Small intestine (tissue), 7 donors: ENCODE measurements at regions not wholly inside any gene's neighbourhood (a gene's known extent, or its start where the extent isn't known, plus 50 kb on each side); places are given as distances from the start of the nearest gene placed in this dataset.

Experiments
- DNase-seq, 2 donors: peaks; one replicate each; pipeline versions ENCODE4 v3.0.0 to v3.0.0-alpha.2; 2013
- FAIRE-seq: peaks from 2 replicates; lab custom pipeline; 2012; peaks lifted over from hg19 to GRCh38; lab: Jason Lieb, UNC
- H3K27ac ChIP-seq, 3 donors: one replicate each; pipeline ENCODE4 v1.5.1; 2013; ENCODE audit warnings: low read length in 2 of 3, mild to moderate bottlenecking in 2 of 3, control low read depth in 1 of 3, inconsistent platforms in 1 of 3, low read depth in 1 of 3, moderate library complexity in 1 of 3
- H3K27me3 ChIP-seq, 3 donors: one replicate each; pipeline ENCODE4 v1.6.1; 2013; ENCODE audit warnings: low read length in 3 of 3, inconsistent platforms in 1 of 3; ENCODE audit not compliant: control insufficient read depth in 3 of 3, insufficient read depth in 3 of 3
- H3K36me3 ChIP-seq, 3 donors: one replicate each; pipeline ENCODE4 v1.6.1; 2013; ENCODE audit warnings: low read length in 3 of 3, inconsistent platforms in 1 of 3, low read depth in 1 of 3, mild to moderate bottlenecking in 1 of 3, moderate library complexity in 1 of 3; ENCODE audit not compliant: control insufficient read depth in 3 of 3, insufficient read depth in 2 of 3
- H3K4me1 ChIP-seq, 3 donors: one replicate each; pipeline ENCODE4 v1.6.1; 2013; ENCODE audit warnings: low read length in 2 of 3, inconsistent platforms in 1 of 3, low read depth in 1 of 3, mild to moderate bottlenecking in 1 of 3, moderate library complexity in 1 of 3; ENCODE audit not compliant: control insufficient read depth in 3 of 3, insufficient read depth in 2 of 3
- H3K4me3 ChIP-seq, 3 donors: one replicate each; pipeline ENCODE4 v1.5.1; 2013; ENCODE audit warnings: low read length in 3 of 3, control low read depth in 1 of 3, inconsistent platforms in 1 of 3, low read depth in 1 of 3, mild to moderate bottlenecking in 1 of 3, moderate library complexity in 1 of 3
- H3K9me3 ChIP-seq, 2 donors: one replicate each; pipeline ENCODE4 v1.6.1; 2013; ENCODE audit warnings: low read depth in 1 of 2, low read length in 1 of 2; ENCODE audit not compliant: control insufficient read depth in 2 of 2, insufficient read depth in 1 of 2
- WGBS, 3 donors: extraction: QIAGEN DNeasy Blood & Tissue Kit; methylation state at CpG; one replicate each; pipeline ENCODE4 v1.1.7; 2013; 5-methylcytosine and 5-hydroxymethylcytosine counted together
- donor health status: healthy with polysubstance abuse.
- donor health status: control.
- donor health status: control.
- donor health status: Bipolar disorder and iron deficiency.
- donor health status: healthy.

DNA sequence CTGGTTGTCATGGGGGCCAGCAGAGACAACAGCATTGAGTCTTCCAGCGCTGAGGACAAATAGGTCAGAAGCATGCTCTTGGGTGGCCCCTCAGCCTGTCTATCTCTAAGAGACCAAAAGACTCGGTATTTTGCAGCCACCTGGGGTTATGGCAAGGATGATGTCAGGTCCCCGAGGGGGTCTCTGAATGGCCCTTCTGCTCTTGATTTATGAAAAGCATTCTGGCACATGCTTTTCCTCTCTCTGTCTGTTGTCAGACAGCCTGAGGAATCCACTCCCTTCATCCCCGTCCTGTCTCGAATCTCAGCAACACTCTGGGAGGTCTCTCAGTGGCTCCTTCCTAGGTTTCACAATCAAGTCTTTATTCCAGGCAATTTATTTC is 156.6 kb upstream of the RGMA start:
- Histone ChIP-seq H3K9me3 (no peaks in the 10 kb centered on the region), H3K4me1 (no peaks in the 10 kb centered on the region), H3K4me3 (no peak overlapping the region), H3K27ac (no peak overlapping the region), H3K36me3 (no peaks in the 10 kb centered on the region), H3K27me3 (no peaks in the 10 kb centered on the region)
- FAIRE-seq (no peak), DNase-seq (no peak)
- WGBS, 3 donors: 59 to 67% (median 59%) methylated on average over 5 of the region's 5 CpGs

DNA sequence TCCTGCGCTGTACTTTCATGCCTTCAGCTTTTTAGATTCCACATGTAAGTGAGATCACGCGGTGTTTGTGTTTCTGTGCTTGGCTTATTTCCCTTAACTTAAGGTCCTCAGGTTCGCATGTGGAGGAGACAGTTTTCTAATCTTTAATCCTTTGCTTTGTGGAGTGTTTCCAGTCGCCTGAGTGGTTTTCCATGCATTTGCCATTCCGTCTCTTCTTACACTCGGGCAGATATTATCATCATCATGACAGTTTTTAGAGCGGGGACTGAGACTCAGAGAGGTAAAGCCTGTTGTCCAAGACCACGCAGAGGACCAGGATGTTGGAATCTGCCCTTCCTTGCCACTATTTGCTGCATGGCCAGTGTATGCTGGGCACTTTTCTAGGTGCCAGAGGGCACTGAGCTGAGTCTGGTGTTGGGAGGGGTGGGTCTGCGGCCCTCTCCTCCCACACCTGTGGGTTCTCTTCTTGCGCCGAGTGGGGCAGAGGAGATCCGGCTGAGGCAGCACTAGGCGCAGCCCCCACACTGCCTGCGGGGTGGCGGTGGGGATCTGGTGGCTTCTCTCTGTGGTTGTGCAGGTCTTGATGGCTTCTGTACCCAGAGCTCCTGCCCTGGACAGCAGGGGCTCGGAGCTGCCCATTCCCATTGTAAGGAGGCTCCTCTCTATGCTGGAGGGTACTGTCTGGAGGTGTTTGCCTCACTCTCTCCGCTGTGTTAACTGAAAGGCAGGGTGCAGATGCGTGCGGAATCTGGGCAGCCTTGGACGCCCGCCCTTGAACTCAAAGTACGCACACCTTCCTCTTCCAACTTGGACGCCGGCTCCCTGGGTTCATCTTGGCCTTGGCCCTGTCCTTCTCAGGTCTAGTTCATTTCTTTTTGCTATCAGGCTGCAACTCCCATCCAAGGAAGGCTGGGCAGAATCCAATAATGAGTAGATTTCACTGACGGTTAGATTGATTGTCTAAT is 156.0 kb upstream of the RGMA start:
- FAIRE-seq: no peak
- no peak overlapping the region for H3K4me3 ChIP-seq

DNA sequence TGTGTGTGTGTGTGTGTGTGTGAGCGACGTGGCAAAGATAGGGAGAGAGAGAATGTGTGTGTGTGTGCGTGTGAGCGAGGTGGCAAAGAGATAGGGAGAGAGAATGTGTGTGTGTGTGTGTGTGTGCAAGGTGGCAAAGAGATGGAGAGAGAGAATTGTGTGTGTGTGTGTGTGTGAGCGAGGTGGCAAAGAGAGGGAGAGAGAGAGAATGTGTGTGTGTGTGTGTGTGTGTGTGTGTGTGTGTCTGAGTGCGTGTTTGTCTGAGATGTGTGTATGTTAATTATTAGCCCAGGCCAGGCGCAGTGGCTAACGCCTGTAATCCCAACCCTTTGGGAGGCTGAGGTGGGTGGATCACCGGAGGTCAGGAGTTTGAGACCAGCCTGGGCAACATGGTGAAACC is 154.6 kb upstream of the RGMA start:
- no peak for FAIRE-seq
- no peak for DNase-seq
- Histone ChIP-seq H3K4me1 (no peaks in the 10 kb centered on the region), H3K4me3 (no peak overlapping the region), H3K27ac (no peak overlapping the region), H3K9me3 (no peaks in the 10 kb centered on the region), H3K36me3 (no peaks in the 10 kb centered on the region), H3K27me3 (no peaks in the 10 kb centered on the region)
- WGBS, 3 donors: 34 to 66% (median 51%) methylated on average over 8 to 9 of the region's 9 CpGs

More for the DNA sequence above, 156.0 kb upstream of the RGMA start:
- Histone ChIP-seq H3K36me3 (no peaks in the 10 kb centered on the region), H3K27me3 (no peaks in the 10 kb centered on the region), H3K27ac (no peak overlapping the region), H3K4me1 (no peaks in the 10 kb centered on the region), H3K9me3 (no peaks in the 10 kb centered on the region)
- no peak for DNase-seq
- 87 to 90% (median 87%) methylated on average over 26 of the region's 26 CpGs for WGBS, 3 donors

DNA sequence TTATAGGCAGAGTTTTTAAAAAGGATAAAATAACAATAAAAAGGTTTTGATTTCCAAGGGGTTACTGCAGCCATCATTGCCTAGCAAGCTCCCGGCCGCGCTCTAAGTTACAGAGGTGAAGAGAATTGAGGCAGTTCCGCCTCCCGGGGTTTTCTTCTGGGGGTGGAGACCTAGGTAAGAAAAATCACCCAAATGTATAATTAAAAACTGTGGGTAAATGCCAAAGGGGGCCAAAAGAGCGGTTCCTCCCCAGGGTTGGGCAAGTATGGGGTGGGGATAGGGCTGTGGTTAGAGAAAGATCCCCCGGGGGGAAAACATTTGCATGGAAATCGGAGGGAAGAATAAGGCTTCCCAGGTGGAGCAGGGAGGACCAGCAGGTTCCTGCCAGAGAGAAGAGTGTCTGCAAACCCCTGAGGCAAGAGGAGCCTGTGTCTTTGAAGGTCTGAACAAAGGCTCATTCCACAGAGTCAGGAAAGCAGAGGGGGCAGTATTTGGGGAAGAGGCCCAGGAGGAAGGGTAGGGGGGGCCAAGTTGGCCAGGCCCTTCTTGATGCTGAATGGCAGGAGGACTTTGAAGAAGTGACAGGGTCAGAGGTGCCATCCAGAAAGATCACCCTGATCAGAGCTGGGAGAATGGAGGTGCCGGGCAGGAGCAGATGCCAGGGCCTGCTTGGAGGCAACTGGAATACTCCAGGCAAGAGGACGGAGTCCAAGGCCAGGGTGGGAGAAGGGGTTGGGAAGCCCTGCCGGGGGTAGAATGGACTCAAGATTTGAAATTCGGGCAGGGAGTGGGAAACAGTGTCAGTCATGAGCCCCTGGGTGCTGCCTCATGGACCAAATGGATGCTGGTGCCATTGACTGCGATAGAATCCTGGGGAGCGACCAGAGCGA is 152.9 kb upstream of the RGMA start:
- Histone ChIP-seq H3K27ac (no peak overlapping the region), H3K27me3 (no peaks in the 10 kb centered on the region), H3K4me1 (no peaks in the 10 kb centered on the region), H3K36me3 (no peaks in the 10 kb centered on the region), H3K9me3 (peaks cover 0 to 3% of the 10 kb centered on the region in 2 donors), H3K4me3 (no peak overlapping the region)
- DNase-seq (no peak), FAIRE-seq (no peak)
- 66 to 78% (median 70%) methylated on average over 15 of the region's 15 CpGs for WGBS, 3 donors

DNA sequence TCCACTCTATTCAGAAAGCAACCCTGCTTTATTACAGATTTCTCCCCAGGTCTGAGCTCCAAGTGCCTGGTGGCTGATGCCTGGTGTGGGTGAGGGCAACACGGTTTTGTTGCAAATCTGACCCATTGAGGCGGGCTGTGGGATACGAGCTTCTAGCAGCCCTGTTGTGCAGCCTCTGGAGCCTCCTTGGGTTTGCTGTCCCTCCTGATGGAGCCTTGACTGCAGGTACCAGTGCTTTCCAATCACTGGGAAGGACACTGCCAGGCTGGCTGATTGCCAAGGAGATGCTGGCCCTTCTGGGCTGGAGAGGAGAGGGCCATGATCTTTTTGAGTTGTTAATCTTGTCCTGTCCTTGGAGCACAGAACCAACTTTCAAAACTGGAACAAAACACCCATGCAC is 151.0 kb upstream of the RGMA start:
- DNase-seq (no peak), FAIRE-seq (no peak)
- H3K27me3 ChIP-seq: no peaks in the 10 kb centered on the region
- H3K36me3 ChIP-seq: no peaks in the 10 kb centered on the region
- 92 to 94% (median 94%) methylated on average over 3 of the region's 3 CpGs for WGBS, 3 donors
- H3K4me3 ChIP-seq: no peak overlapping the region
- H3K4me1 ChIP-seq: no peaks in the 10 kb centered on the region
- H3K27ac ChIP-seq: no peak overlapping the region
- peaks cover 0 to 3% of the 10 kb centered on the region in 2 donors for H3K9me3 ChIP-seq

DNA sequence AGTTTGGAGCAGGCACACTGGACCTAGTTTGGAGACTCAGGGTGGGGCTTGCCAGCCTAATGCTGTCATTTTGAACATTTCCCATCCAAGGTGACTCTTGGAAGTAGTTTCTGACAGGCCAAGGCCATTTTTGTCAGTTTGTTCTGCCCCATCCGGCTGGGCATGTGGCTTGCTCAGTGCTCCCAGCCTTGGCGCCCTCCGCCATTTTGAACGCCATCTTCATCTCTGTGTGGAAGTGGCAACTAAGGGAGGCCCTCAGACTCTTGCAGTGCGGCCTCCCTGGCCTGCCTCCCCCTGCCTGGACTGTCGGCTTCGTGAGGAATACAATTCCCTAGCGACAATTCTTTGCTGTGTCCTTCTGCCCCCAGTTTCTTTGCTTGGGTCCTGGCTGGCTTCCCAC is 150.6 kb upstream of the RGMA start:
- Histone ChIP-seq H3K4me3 (no peak overlapping the region), H3K4me1 (no peaks in the 10 kb centered on the region), H3K27ac (no peak overlapping the region), H3K36me3 (no peaks in the 10 kb centered on the region), H3K9me3 (peaks cover 0 to 3% of the 10 kb centered on the region in 2 donors), H3K27me3 (no peaks in the 10 kb centered on the region)
- DNase-seq (no peak), FAIRE-seq (no peak)
- 91 to 94% (median 92%) methylated on average over 8 of the region's 8 CpGs for WGBS, 3 donors

DNA sequence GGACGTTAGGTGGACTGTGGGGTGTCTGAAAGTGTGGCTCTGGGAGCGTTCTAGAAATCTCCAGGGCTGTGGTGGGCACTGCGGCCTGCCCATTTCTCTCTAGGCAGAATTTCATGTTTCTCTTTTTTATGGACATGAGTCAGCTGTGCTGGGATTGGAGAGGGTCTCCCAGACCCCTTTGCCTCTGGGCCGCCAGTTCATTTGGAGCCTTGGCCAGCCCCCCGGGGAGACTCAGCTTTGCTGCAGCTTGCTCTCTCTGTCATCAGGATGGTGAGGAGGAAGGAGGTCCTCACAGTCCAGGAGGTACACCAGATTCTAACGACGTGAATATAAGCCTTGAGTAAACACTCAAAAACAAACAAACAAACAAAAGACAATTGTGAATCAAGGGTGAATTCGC is 149.6 kb upstream of the RGMA start:
- no peaks in the 10 kb centered on the region for H3K4me1 ChIP-seq
- no peak overlapping the region for H3K4me3 ChIP-seq
- FAIRE-seq: no peak
- H3K36me3 ChIP-seq: no peaks in the 10 kb centered on the region
- H3K27ac ChIP-seq: no peak overlapping the region
- peaks cover 0 to 3% of the 10 kb centered on the region in 2 donors for H3K9me3 ChIP-seq
- DNase-seq: no peak
- H3K27me3 ChIP-seq: no peaks in the 10 kb centered on the region
- 56 to 79% (median 78%) methylated on average over 8 of the region's 8 CpGs for whole genome bisulfite sequencing, 3 donors
